Smooth muscle cell (in vitro differentiated cells): ENCODE measurements at regions not wholly inside any gene's neighbourhood (a gene's known extent, or its start where the extent isn't known, plus 50 kb on each side); places are given as distances from the start of the nearest gene placed in this dataset.

Experiments
- DNase-seq: peaks from one replicate; lab custom pipeline; 2025; ENCODE audit not compliant: unreplicated experiment; lab: John Stamatoyannopoulos, UW
- H2AFZ ChIP-seq: fragments of 200-600 bp; sonication (generic); 2 replicates; pipeline ENCODE4 v1.6.0; 2016; ENCODE audit warnings: antibody characterized with exemption, low read depth, mild to moderate bottlenecking
- H3F3A ChIP-seq: fragments of 200-600 bp; sonication (generic); 2 replicates; pipeline ENCODE4 v1.6.0; 2017; ENCODE audit warnings: antibody characterized with exemption, low read depth
- H3K27ac ChIP-seq: fragments of 200-600 bp; sonication (generic); 2 replicates; pipeline ENCODE4 v1.5.1; 2016; ENCODE audit warnings: low read depth, mild to moderate bottlenecking
- H3K27me3 ChIP-seq: fragments of 200-600 bp; sonication (generic); 2 replicates; pipeline ENCODE4 v1.6.1; 2016; ENCODE audit warnings: low read depth, mild to moderate bottlenecking
- H3K36me3 ChIP-seq: fragments of 200-600 bp; sonication (generic); 2 replicates; pipeline ENCODE4 v1.5.1; 2016; ENCODE audit warnings: low read depth
- H3K4me1 ChIP-seq: fragments of 200-600 bp; sonication (generic); 2 replicates; pipeline ENCODE4 v1.5.1; 2016; ENCODE audit warnings: low read depth
- H3K4me2 ChIP-seq: fragments of 200-600 bp; sonication (generic); 2 replicates; pipeline ENCODE4 v1.6.0; 2016; ENCODE audit warnings: mild to moderate bottlenecking
- H3K4me3 ChIP-seq: fragments of 200-600 bp; sonication (generic); 2 replicates; pipeline ENCODE4 v1.5.1; 2016; ENCODE audit warnings: mild to moderate bottlenecking
- H3K79me2 ChIP-seq: fragments of 200-600 bp; sonication (generic); 2 replicates; pipeline ENCODE4 v1.6.0; 2016; ENCODE audit warnings: low read depth, mild to moderate bottlenecking
- H3K9ac ChIP-seq: fragments of 200-600 bp; sonication (generic); 2 replicates; pipeline ENCODE4 v1.6.0; 2016; ENCODE audit warnings: low read depth
- H3K9me3 ChIP-seq: fragments of 200-600 bp; sonication (generic); replicated peaks from 2 replicates; pipeline ENCODE4 v1.5.1; 2016; ENCODE audit warnings: low read depth
- H4K20me1 ChIP-seq: fragments of 200-600 bp; sonication (generic); 2 replicates; pipeline ENCODE4 v1.6.0; 2016; ENCODE audit warnings: low read depth
- WGBS: methylation state at CpG from one replicate; pipeline ENCODE4 v1.1.7; 2016; ENCODE audit warnings: low lambda C conversion rate; 5-methylcytosine and 5-hydroxymethylcytosine counted together
- TF ChIP-seq, protein P1 (sequence below): fragments of 200-600 bp; sonication (generic); IDR thresholded peaks from 2 replicates; pipeline ENCODE4 v1.5.1; 2017; ENCODE audit warnings: borderline replicate concordance, mild to moderate bottlenecking, antibody characterized with exemption; ENCODE audit not compliant: insufficient read depth, poor library complexity, severe bottlenecking

DNA sequence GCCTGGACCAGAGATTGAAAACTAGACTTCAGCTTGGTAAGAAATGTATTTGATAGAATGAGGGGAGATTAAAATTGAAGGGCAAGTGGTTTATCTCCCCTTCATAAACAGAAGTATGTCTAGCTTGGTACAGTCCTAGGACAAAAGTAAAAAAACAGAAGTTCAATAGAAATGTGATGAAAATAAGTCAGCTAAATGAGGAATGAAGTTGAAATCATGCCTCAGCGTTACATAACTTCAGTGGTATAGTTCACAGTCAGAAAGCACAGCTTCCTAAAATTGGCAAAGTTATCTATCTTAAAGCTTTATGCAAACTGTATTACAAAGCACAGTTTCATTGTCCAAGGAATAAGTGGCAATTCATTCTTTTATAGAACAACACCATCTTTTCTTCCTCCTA is 90.2 kb upstream of the SYT10 start:
- Histone ChIP-seq H3K27ac (no peak overlapping the region), H3F3A (no peaks in the 10 kb centered on the region), H4K20me1 (no peaks in the 10 kb centered on the region), H3K79me2 (no peaks in the 10 kb centered on the region), H3K4me1 (no peaks in the 10 kb centered on the region), H3K4me3 (no peak overlapping the region), H3K36me3 (no peaks in the 10 kb centered on the region), H3K27me3 (no peaks in the 10 kb centered on the region), H2AFZ (no peak overlapping the region), H3K9ac (no peak overlapping the region), H3K9me3 (no peaks in the 10 kb centered on the region), H3K4me2 (no peak overlapping the region)
- DNase-seq, result no peak
- WGBS, result 84% methylated on average over 1 of the region's 1 CpG
- TF ChIP-seq, protein P1, sequence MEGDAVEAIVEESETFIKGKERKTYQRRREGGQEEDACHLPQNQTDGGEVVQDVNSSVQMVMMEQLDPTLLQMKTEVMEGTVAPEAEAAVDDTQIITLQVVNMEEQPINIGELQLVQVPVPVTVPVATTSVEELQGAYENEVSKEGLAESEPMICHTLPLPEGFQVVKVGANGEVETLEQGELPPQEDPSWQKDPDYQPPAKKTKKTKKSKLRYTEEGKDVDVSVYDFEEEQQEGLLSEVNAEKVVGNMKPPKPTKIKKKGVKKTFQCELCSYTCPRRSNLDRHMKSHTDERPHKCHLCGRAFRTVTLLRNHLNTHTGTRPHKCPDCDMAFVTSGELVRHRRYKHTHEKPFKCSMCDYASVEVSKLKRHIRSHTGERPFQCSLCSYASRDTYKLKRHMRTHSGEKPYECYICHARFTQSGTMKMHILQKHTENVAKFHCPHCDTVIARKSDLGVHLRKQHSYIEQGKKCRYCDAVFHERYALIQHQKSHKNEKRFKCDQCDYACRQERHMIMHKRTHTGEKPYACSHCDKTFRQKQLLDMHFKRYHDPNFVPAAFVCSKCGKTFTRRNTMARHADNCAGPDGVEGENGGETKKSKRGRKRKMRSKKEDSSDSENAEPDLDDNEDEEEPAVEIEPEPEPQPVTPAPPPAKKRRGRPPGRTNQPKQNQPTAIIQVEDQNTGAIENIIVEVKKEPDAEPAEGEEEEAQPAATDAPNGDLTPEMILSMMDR, result no peak

DNA sequence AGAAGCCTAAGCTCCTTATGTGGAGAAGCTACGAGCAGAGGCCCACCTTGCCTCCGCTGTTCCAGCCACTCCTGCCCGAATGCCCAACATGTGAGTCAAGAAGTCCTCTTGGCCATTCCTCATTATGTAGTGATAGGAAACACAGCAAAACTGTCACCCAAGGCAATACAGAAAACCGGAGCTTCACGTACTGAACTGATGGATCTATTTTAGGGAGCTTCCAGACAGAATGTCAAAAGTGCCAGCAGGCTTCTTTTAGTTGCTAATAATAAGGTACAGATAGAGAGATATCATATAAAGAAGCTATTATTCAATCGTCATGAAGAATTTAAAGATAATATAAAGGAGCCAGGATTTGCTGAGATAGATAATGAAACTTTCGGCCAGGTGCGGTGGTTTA is 91.6 kb upstream of the SYT10 start:
- DNase-seq, result no peak
- no peaks in the 10 kb centered on the region for H3K4me1 ChIP-seq
- H3K27me3 ChIP-seq, result no peaks in the 10 kb centered on the region
- no peaks in the 10 kb centered on the region for H3K36me3 ChIP-seq
- TF ChIP-seq, protein P1, result no peak
- no peaks in the 10 kb centered on the region for H3K79me2 ChIP-seq
- no peaks in the 10 kb centered on the region for H3F3A ChIP-seq
- WGBS, result 74% methylated on average over 8 of the region's 8 CpGs
- H3K27ac ChIP-seq, result no peak overlapping the region
- H3K9ac ChIP-seq, result no peak overlapping the region
- H3K9me3 ChIP-seq, result no peaks in the 10 kb centered on the region
- H2AFZ ChIP-seq, result no peak overlapping the region
- no peak overlapping the region for H3K4me3 ChIP-seq
- H3K4me2 ChIP-seq, result no peak overlapping the region
- H4K20me1 ChIP-seq, result no peaks in the 10 kb centered on the region

DNA sequence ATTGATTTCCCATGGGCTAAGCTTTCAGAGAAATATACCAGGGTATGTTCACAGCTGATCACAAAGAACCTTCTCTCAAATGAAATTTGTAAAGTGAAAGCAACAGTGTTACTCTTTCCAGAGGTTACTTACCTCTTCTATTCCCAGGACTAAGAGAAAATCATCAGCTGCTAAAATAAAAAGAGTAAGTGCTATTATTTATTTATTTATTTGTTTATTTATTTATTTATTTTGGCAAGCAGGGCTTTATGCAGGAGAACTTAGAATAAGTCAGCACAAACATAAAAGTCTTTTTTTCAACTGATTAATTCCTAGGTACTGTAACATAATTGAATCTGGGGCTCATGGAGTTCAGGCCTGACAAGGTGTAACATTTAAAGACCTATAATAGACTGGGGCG is 93.9 kb upstream of the SYT10 start:
- Histone ChIP-seq H3K4me2 (no peak overlapping the region), H3K9ac (no peak overlapping the region), H2AFZ (no peak overlapping the region), H3K27ac (no peak overlapping the region), H3K4me3 (no peak overlapping the region), H3K36me3 (no peaks in the 10 kb centered on the region), H3K27me3 (no peaks in the 10 kb centered on the region), H3K79me2 (no peaks in the 10 kb centered on the region), H3K9me3 (no peaks in the 10 kb centered on the region), H3K4me1 (no peaks in the 10 kb centered on the region), H3F3A (no peaks in the 10 kb centered on the region), H4K20me1 (no peaks in the 10 kb centered on the region)
- TF ChIP-seq, protein P1, result no peak
- 96% methylated on average over 1 of the region's 1 CpG for WGBS
- DNase-seq, result no peak

DNA sequence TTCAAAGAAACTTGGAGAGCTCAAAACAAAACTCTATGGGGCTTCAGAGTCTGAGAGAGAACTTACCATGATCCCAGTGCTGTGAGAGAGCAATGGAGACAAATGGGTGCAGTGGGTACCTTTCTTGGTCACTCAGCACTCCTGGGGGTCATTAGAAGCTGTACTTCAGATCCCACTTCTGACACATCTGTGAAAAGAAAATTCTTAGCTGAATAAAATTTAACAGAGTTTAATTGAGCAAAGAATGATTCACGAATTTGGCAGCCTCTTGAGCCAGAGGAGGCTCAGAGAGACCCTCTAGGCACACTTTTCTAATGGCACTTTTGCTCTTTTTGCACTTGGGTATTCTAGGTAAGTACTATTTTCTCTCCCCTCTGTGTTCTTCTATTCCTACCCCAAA is 96.8 kb upstream of the SYT10 start:
- 83% methylated on average over 1 of the region's 1 CpG for WGBS
- Histone ChIP-seq H3K9ac (no peak overlapping the region), H4K20me1 (no peaks in the 10 kb centered on the region), H2AFZ (no peak overlapping the region), H3K36me3 (no peaks in the 10 kb centered on the region), H3K27me3 (no peaks in the 10 kb centered on the region), H3K79me2 (no peaks in the 10 kb centered on the region), H3K9me3 (no peaks in the 10 kb centered on the region), H3K4me1 (no peaks in the 10 kb centered on the region), H3K4me3 (no peak overlapping the region), H3K27ac (no peak overlapping the region), H3F3A (no peaks in the 10 kb centered on the region), H3K4me2 (no peak overlapping the region)
- TF ChIP-seq, protein P1, result no peak
- no peak for DNase-seq
